ENCODE measurements at regions not wholly inside any gene's neighbourhood (a gene's known extent, or its start where the extent isn't known, plus 50 kb on each side); places are given as distances from the start of the nearest gene placed in this dataset.
"Not testable (repeated sequence)": the region's sequence is repeated elsewhere in the genome, so short reads cannot be mapped to it uniquely, and the experiment has no call there.

- TSS peak; percentile 73 for BruUV-seq (replicated peaks)
- Histone ChIP-seq H3K9ac (ENCODE audit: insufficient read depth, low read depth, low read length) (peak overlapping the region; percentile 39), H3K4me2 (ENCODE audit: low read depth, low read length) (peak overlapping the region; percentile 36), H3K27ac (ENCODE audit: extremely low read length, insufficient read depth, low read length) (peak overlapping the region; percentile 35), H3K4me3 (replicated peaks in 1 of 3; ENCODE audit: insufficient read depth in 1 of 3, low read depth in 2 of 3, low read length in 3 of 3) (peak overlapping the region; percentile 21 to 56 (median 40); a peak in 5 of 6 replicates)
- H3K27me3 ChIP-seq (ENCODE audit: control insufficient read depth in 1 of 2, insufficient read depth in 2 of 2, low read length in 2 of 2); H3K79me2 ChIP-seq (ENCODE audit: insufficient read depth, low read length); FAIRE-seq; H3K36me3 ChIP-seq (replicated peaks in 1 of 2; ENCODE audit: control insufficient read depth in 1 of 2, insufficient read depth in 2 of 2, low read length in 2 of 2); H3K4me1 ChIP-seq (ENCODE audit: insufficient read depth, low read length); intact Hi-C loops (cut with micrococcal nuclease; ENCODE audit: unreplicated experiment); DNase-seq (ENCODE audit: low spot score); H3K9me3 ChIP-seq (ENCODE audit: low read length); H4K20me1 ChIP-seq (ENCODE audit: insufficient read depth, low read length); POLR2A ChIA-PET; ATAC-seq; in situ Hi-C loops (cut with HindIII; ENCODE audit: extremely low pct_ligation_motif_present, low pct_unique_long_range_greater_than_20kb); H2AFZ ChIP-seq (ENCODE audit: low read length); CTCF ChIA-PET (ENCODE audit: low intra/inter-chr PET ratio, low total read pairs): not testable (repeated sequence)
- TF ChIP-seq ZNF281 (CRISPR knock-in tag; IDR thresholded peaks at IDR 0.05; ENCODE audit: borderline replicate concordance) (peak; percentile 74; the same call in 1 of the 2 replicates), ZNF687 (CRISPR knock-in tag; IDR thresholded peaks at IDR 0.05) (peak; percentile 23; the same call in 1 of the 2 replicates)
- 3% methylated on average over 7 of the region's 29 CpGs for WGBS (ENCODE audit: low lambda C conversion rate)
Measured at GRCh38 chrX:126459896-126460826, 92.5 kb downstream of the DCAF12L1 start.

All from HepG2 (cell line).